Osteoblast (primary cell): ENCODE measurements at regions not wholly inside any gene's neighbourhood (a gene's known extent, or its start where the extent isn't known, plus 50 kb on each side); places are given as distances from the start of the nearest gene placed in this dataset.

Experiments
- DNase-seq: peaks from one replicate; pipeline ENCODE4 v3.0.0; 2011; ENCODE audit warnings: low spot score, mixed read lengths; ENCODE audit not compliant: insufficient read length; ENCODE audit errors: missing footprints
- H2AFZ ChIP-seq: 2 replicates; pipeline ENCODE4 v1.6.0; 2011; ENCODE audit warnings: mild to moderate bottlenecking, low read length
- H3K27ac ChIP-seq: 2 replicates; pipeline ENCODE4 v1.5.1; 2011; ENCODE audit warnings: mild to moderate bottlenecking, low read depth, low read length, moderate library complexity
- H3K27me3 ChIP-seq: 2 replicates; pipeline ENCODE4 v1.6.0; 2012; ENCODE audit warnings: mild to moderate bottlenecking, control low read depth, inconsistent platforms, low read length, moderate library complexity; ENCODE audit not compliant: insufficient read depth
- H3K36me3 ChIP-seq: 2 replicates; pipeline ENCODE4 v1.5.1; 2011; ENCODE audit warnings: mild to moderate bottlenecking, low read length, control low read depth, moderate library complexity; ENCODE audit not compliant: insufficient read depth
- H3K4me1 ChIP-seq: 2 replicates; pipeline ENCODE4 v1.5.1; 2011; ENCODE audit warnings: mild to moderate bottlenecking, low read length, control low read depth, moderate library complexity; ENCODE audit not compliant: insufficient read depth
- H3K4me2 ChIP-seq: 2 replicates; pipeline ENCODE4 v1.6.0; 2011; ENCODE audit warnings: mild to moderate bottlenecking, low read length; ENCODE audit not compliant: insufficient read depth
- H3K4me3 ChIP-seq: fragments of 200-600 bp; sonication (generic); 3 replicates; pipeline ENCODE4 v1.5.1; 2012; ENCODE audit warnings: mild to moderate bottlenecking, low read length, inconsistent platforms; ENCODE audit not compliant: insufficient read depth
- H3K79me2 ChIP-seq: 2 replicates; pipeline ENCODE4 v1.6.0; 2012; ENCODE audit warnings: mild to moderate bottlenecking, low read length, control low read depth, inconsistent platforms; ENCODE audit not compliant: insufficient read depth
- H3K9me3 ChIP-seq: 2 replicates; pipeline ENCODE4 v1.5.1; 2011; ENCODE audit warnings: low read depth, low read length, control low read depth
- H4K20me1 ChIP-seq: 2 replicates; pipeline ENCODE4 v1.6.0; 2012; ENCODE audit warnings: mild to moderate bottlenecking, low read length, control low read depth; ENCODE audit not compliant: insufficient read depth
- TF ChIP-seq, protein P1 (sequence below): IDR thresholded peaks from 2 replicates; pipeline ENCODE4 v1.5.1; 2011; ENCODE audit warnings: mild to moderate bottlenecking, low read depth, low read length, moderate library complexity; ENCODE audit errors: extremely low read depth

- Histone ChIP-seq H3K27me3 (no peaks in the 10 kb centered on the region), H3K27ac (no peak overlapping the region), H4K20me1 (no peaks in the 10 kb centered on the region), H2AFZ (no peak overlapping the region), H3K79me2 (no peaks in the 10 kb centered on the region), H3K4me3 (no peak overlapping the region), H3K4me2 (no peak overlapping the region), H3K4me1 (no peaks in the 10 kb centered on the region), H3K9me3 (no peaks in the 10 kb centered on the region), H3K36me3 (no peaks in the 10 kb centered on the region)
- DNase-seq, result no peak
- TF ChIP-seq, protein P1, sequence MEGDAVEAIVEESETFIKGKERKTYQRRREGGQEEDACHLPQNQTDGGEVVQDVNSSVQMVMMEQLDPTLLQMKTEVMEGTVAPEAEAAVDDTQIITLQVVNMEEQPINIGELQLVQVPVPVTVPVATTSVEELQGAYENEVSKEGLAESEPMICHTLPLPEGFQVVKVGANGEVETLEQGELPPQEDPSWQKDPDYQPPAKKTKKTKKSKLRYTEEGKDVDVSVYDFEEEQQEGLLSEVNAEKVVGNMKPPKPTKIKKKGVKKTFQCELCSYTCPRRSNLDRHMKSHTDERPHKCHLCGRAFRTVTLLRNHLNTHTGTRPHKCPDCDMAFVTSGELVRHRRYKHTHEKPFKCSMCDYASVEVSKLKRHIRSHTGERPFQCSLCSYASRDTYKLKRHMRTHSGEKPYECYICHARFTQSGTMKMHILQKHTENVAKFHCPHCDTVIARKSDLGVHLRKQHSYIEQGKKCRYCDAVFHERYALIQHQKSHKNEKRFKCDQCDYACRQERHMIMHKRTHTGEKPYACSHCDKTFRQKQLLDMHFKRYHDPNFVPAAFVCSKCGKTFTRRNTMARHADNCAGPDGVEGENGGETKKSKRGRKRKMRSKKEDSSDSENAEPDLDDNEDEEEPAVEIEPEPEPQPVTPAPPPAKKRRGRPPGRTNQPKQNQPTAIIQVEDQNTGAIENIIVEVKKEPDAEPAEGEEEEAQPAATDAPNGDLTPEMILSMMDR, result no peak
These were observed 56.0 kb upstream of the CD53 start for GRCh38 chr1:110816945-110817344.

DNA sequence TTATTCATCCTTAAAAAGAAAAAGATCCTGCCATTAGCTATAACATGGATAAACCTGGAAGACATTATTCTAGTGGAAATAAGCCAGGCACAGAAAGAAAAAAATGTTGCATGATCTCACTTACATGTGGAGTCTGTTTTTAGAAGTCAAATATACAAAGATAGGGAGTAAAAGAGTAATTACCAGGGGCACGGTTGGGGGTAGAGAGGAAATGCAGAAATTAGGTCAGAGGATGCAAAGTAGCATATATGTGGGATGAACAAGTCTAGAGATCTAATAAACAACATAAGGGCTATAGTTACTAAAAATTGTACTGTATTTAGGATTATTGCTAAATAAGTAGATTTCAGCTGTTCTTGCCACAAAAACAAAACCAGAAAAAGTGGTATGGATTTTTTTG is 61.4 kb upstream of the CD53 start:
- H3K4me3 ChIP-seq, result no peak overlapping the region
- no peaks in the 10 kb centered on the region for H3K27me3 ChIP-seq
- no peak overlapping the region for H3K27ac ChIP-seq
- H3K4me1 ChIP-seq, result no peaks in the 10 kb centered on the region
- no peaks in the 10 kb centered on the region for H3K9me3 ChIP-seq
- TF ChIP-seq, protein P1, result no peak
- DNase-seq, result no peak
- H3K4me2 ChIP-seq, result no peak overlapping the region
- no peaks in the 10 kb centered on the region for H3K36me3 ChIP-seq
- H4K20me1 ChIP-seq, result no peaks in the 10 kb centered on the region
- no peak overlapping the region for H2AFZ ChIP-seq
- no peaks in the 10 kb centered on the region for H3K79me2 ChIP-seq

GRCh38 chr1:110800079-110800478 is 72.9 kb upstream of the CD53 start:
- H2AFZ ChIP-seq, result no peak overlapping the region
- no peaks in the 10 kb centered on the region for H4K20me1 ChIP-seq
- H3K4me2 ChIP-seq, result no peak overlapping the region
- no peaks in the 10 kb centered on the region for H3K4me1 ChIP-seq
- H3K36me3 ChIP-seq, result no peaks in the 10 kb centered on the region
- H3K79me2 ChIP-seq, result no peaks in the 10 kb centered on the region
- H3K9me3 ChIP-seq, result no peaks in the 10 kb centered on the region
- H3K27me3 ChIP-seq, result no peaks in the 10 kb centered on the region
- no peak for DNase-seq
- H3K27ac ChIP-seq, result no peak overlapping the region
- TF ChIP-seq, protein P1, result no peak
- no peak overlapping the region for H3K4me3 ChIP-seq

DNA sequence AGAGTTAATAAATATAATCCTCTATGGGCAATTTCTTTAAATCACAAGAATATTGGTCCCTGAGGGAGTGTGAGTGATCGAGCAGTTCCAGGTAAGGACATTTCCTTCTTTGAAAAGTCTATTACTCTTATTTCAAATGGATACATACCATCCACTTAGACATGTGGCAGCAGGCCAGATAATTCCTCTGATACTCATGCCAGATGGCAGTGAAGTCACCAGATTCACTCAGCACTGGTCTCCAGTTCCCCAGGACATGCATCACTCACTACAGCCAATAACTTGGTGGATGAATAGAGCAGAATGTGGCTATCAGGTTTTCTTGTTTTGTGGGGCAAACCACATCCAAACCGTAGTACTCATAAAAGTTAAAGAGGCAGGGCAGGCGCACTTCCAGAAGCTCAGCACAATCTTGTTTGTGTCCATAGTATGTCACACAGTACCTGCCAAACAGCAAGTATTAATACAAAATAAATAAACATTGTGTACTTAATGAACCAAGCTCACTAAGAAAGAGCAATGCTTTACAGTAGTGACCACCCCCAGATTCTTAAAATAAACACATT is 74.2 kb upstream of the CD53 start:
- Histone ChIP-seq H4K20me1 (no peaks in the 10 kb centered on the region), H3K4me2 (no peak overlapping the region), H2AFZ (no peak overlapping the region), H3K9me3 (no peaks in the 10 kb centered on the region), H3K27ac (no peak overlapping the region), H3K4me1 (no peaks in the 10 kb centered on the region), H3K79me2 (no peaks in the 10 kb centered on the region), H3K4me3 (no peak overlapping the region), H3K36me3 (no peaks in the 10 kb centered on the region), H3K27me3 (no peaks in the 10 kb centered on the region)
- DNase-seq, result no peak
- TF ChIP-seq, protein P1, result no peak
